Right lobe of liver (tissue), 6 donors: ENCODE measurements at regions not wholly inside any gene's neighbourhood (a gene's known extent, or its start where the extent isn't known, plus 50 kb on each side); places are given as distances from the start of the nearest gene placed in this dataset.

ENCODE experiments used
- ATAC-seq, 4 donors: fragments of 200-7000 bp; cut with Tn5 transposase; one replicate each; pipeline ENCODE4 v1.9.1; 2020; ENCODE audit warnings: mild to moderate bottlenecking in 4 of 4, moderate library complexity in 4 of 4
- DNase-seq, 3 donors: peaks; one replicate each; pipeline ENCODE4 v3.0.0-alpha.2; 2020
- H3K27ac ChIP-seq, 3 donors: fragments of 200-600 bp; one replicate each; pipeline ENCODE4 v1.8.0; 2022
- H3K27me3 ChIP-seq, 2 donors: fragments of 200-600 bp; one replicate each; pipeline ENCODE4 v1.8.0; 2022
- H3K36me3 ChIP-seq, 4 donors: fragments of 200-600 bp; sonication (generic) in 1 of 4; one replicate each; pipeline versions ENCODE4 v1.5.1 to v1.8.0; 2017 to 2022; ENCODE audit warnings: control low read depth in 1 of 4
- H3K4me1 ChIP-seq, 4 donors: fragments of 200-600 bp; sonication (generic) in 1 of 4; one replicate each; pipeline versions ENCODE4 v1.5.1 to v1.8.0; 2017 to 2022; ENCODE audit warnings: control low read depth in 1 of 4
- H3K4me3 ChIP-seq, 3 donors: fragments of 200-600 bp; one replicate each; pipeline ENCODE4 v1.8.0; 2022
- H3K9me3 ChIP-seq, 4 donors: fragments of 200-600 bp; sonication (generic) in 1 of 4; one replicate each; pipeline versions ENCODE4 v1.5.1 to v1.8.0; 2017 to 2022; ENCODE audit warnings: control low read depth in 1 of 4
- CTCF ChIP-seq, 4 donors: fragments of 200-600 bp in 3 of 4; fragments of 450-650 bp in 1 of 4; IDR thresholded peaks; one replicate each; pipeline versions ENCODE4 v1.5.1 to v1.8.0; 2016 to 2022; ENCODE audit warnings: antibody characterized with exemption in 4 of 4, mild to moderate bottlenecking in 2 of 4
- POLR2A ChIP-seq: fragments of 450-650 bp; IDR thresholded peaks from one replicate; pipeline ENCODE4 v1.6.1; 2017; ENCODE audit warnings: antibody characterized with exemption, mild to moderate bottlenecking
- WGBS: methylation state at CpG from one replicate; pipeline ENCODE4 v1.1.6; 2018; ENCODE audit warnings: low coverage, low lambda C conversion rate; ENCODE audit not compliant: insufficient coverage; ENCODE audit errors: missing lambda C conversion rate; 5-methylcytosine and 5-hydroxymethylcytosine counted together
- intact Hi-C, 2 donors: fragments of 100-400 bp; cut with DNase I; formaldehyde crosslinking; loops; one replicate each; pipeline versions ENCODE4 v1.11.2 to v1.14.1; 2022
- donor health status: DM: no; HTN: yes; CAD: no.
- donor health status: DM: no; HTN: no; CAD: no.
- donor health status: DM: no; HTN: no; CAD: no.
- donor health status: DM: no; HTN: yes; CAD: no.
- donor health status: DM: no; HTN: yes; CAD: no.

- Histone ChIP-seq H3K36me3 (no peaks in the 10 kb centered on the region), H3K27ac (no peak overlapping the region), H3K4me3 (no peak overlapping the region), H3K4me1 (peaks cover 0 to 5% (median 0%) of the 10 kb centered on the region in 4 donors), H3K9me3 (no peaks in the 10 kb centered on the region), H3K27me3 (no peaks in the 10 kb centered on the region)
- WGBS: 50% methylated on average over 1 of the region's 4 CpGs
- ATAC-seq (no peak), DNase-seq (no peak)
- TF ChIP-seq CTCF (IDR thresholded peaks at IDR 0.05): no peak
- TF ChIP-seq POLR2A: no peak
- intact Hi-C loops: no loop called here
These were observed 197.3 kb downstream of the OPA1 start for GRCh38 chr3:193790086-193790990.

GRCh38 chr3:193791041-193792032 is 198.3 kb downstream of the OPA1 start:
- intact Hi-C loops: no loop called here
- Histone ChIP-seq H3K4me3 (no peak overlapping the region), H3K27me3 (no peaks in the 10 kb centered on the region), H3K27ac (no peak overlapping the region), H3K4me1 (peaks cover 0 to 5% (median 0%) of the 10 kb centered on the region in 4 donors), H3K9me3 (no peaks in the 10 kb centered on the region), H3K36me3 (no peaks in the 10 kb centered on the region)
- DNase-seq: no peak
- no peak for TF ChIP-seq POLR2A
- TF ChIP-seq CTCF (IDR thresholded peaks at IDR 0.05): no peak
- 69% methylated on average over 15 of the region's 17 CpGs for WGBS
- ATAC-seq: no peak

GRCh38 chr3:193793123-193793522 is 200.1 kb downstream of the OPA1 start:
- no peaks in the 10 kb centered on the region for H3K9me3 ChIP-seq
- 87% methylated on average over 6 of the region's 7 CpGs for WGBS
- peaks cover 0 to 3% (median 0%) of the 10 kb centered on the region in 4 donors for H3K4me1 ChIP-seq
- H3K27ac ChIP-seq: no peak overlapping the region
- H3K36me3 ChIP-seq: no peaks in the 10 kb centered on the region
- no peak overlapping the region for H3K4me3 ChIP-seq
- ATAC-seq (no peak), DNase-seq (no peak)
- H3K27me3 ChIP-seq: no peaks in the 10 kb centered on the region
- TF ChIP-seq POLR2A (no peak), CTCF (IDR thresholded peaks at IDR 0.05) (no peak)
- intact Hi-C loops: no loop called here

GRCh38 chr3:193794002-193794881 is 201.2 kb downstream of the OPA1 start:
- ATAC-seq (peak; percentile 22 to 75 (median 46)), DNase-seq (no peak)
- Histone ChIP-seq H3K9me3 (no peaks in the 10 kb centered on the region), H3K4me1 (no peaks in the 10 kb centered on the region), H3K27me3 (no peaks in the 10 kb centered on the region), H3K27ac (no peak overlapping the region), H3K36me3 (no peaks in the 10 kb centered on the region), H3K4me3 (no peak overlapping the region)
- intact Hi-C loops: no loop called here
- 27% methylated on average over 10 of the region's 11 CpGs for WGBS
- TF ChIP-seq CTCF (IDR thresholded peaks at IDR 0.05) (no peak), POLR2A (no peak)
